ENCODE measurements at regions not wholly inside any gene's neighbourhood (a gene's known extent, or its start where the extent isn't known, plus 50 kb on each side); places are given as distances from the start of the nearest gene placed in this dataset.

- Histone ChIP-seq H3K4me1 (ENCODE audit: insufficient read depth, low read length) (peaks cover 11% of the 10 kb centered on the region), H3K4me3 (ENCODE audit: low read length) (no peak overlapping the region), H3K27ac (ENCODE audit: low read length) (no peak overlapping the region), H3K9me3 (ENCODE audit: insufficient read depth, low read depth, low read length) (no peaks in the 10 kb centered on the region), H3K9ac (ENCODE audit: low read depth, low read length) (no peak overlapping the region), H3K36me3 (ENCODE audit: insufficient read depth, low read depth, low read length) (no peaks in the 10 kb centered on the region), H3K27me3 (ENCODE audit: insufficient read depth, low read length) (no peaks in the 10 kb centered on the region)
These were observed 396.2 kb downstream of the EFNA5 start for GRCh38 chr5:107274571-107274970.

- H3K9ac ChIP-seq (ENCODE audit: low read depth, low read length) = no peak overlapping the region
- H3K27ac ChIP-seq (ENCODE audit: low read length) = no peak overlapping the region
- H3K4me3 ChIP-seq (ENCODE audit: low read length) = no peak overlapping the region
- H3K9me3 ChIP-seq (ENCODE audit: insufficient read depth, low read depth, low read length) = no peaks in the 10 kb centered on the region
- no peaks in the 10 kb centered on the region for H3K36me3 ChIP-seq (ENCODE audit: insufficient read depth, low read depth, low read length)
- peaks cover 11% of the 10 kb centered on the region for H3K4me1 ChIP-seq (ENCODE audit: insufficient read depth, low read length)
- no peaks in the 10 kb centered on the region for H3K27me3 ChIP-seq (ENCODE audit: insufficient read depth, low read length)
These were observed 397.8 kb downstream of the EFNA5 start for GRCh38 chr5:107272954-107273353.

- Histone ChIP-seq H3K4me3 (ENCODE audit: low read length) (no peak overlapping the region), H3K27me3 (ENCODE audit: insufficient read depth, low read length) (no peaks in the 10 kb centered on the region), H3K9me3 (ENCODE audit: insufficient read depth, low read depth, low read length) (no peaks in the 10 kb centered on the region), H3K27ac (ENCODE audit: low read length) (no peak overlapping the region), H3K4me1 (ENCODE audit: insufficient read depth, low read length) (peaks cover 11% of the 10 kb centered on the region), H3K36me3 (ENCODE audit: insufficient read depth, low read depth, low read length) (no peaks in the 10 kb centered on the region), H3K9ac (ENCODE audit: low read depth, low read length) (no peak overlapping the region)
These were observed 398.2 kb downstream of the EFNA5 start for GRCh38 chr5:107272509-107272908.

GRCh38 chr5:107271682-107272350 is 398.9 kb downstream of the EFNA5 start:
- no peaks in the 10 kb centered on the region for H3K36me3 ChIP-seq (ENCODE audit: insufficient read depth, low read depth, low read length)
- H3K27me3 ChIP-seq (ENCODE audit: insufficient read depth, low read length) = no peaks in the 10 kb centered on the region
- no peak overlapping the region for H3K4me3 ChIP-seq (ENCODE audit: low read length)
- no peaks in the 10 kb centered on the region for H3K9me3 ChIP-seq (ENCODE audit: insufficient read depth, low read depth, low read length)
- H3K27ac ChIP-seq (ENCODE audit: low read length) = no peak overlapping the region
- H3K9ac ChIP-seq (ENCODE audit: low read depth, low read length) = no peak overlapping the region
- peaks cover 11% of the 10 kb centered on the region for H3K4me1 ChIP-seq (ENCODE audit: insufficient read depth, low read length)

GRCh38 chr5:107270561-107270960 is 400.2 kb downstream of the EFNA5 start:
- no peak overlapping the region for H3K27ac ChIP-seq (ENCODE audit: low read length)
- no peaks in the 10 kb centered on the region for H3K9me3 ChIP-seq (ENCODE audit: insufficient read depth, low read depth, low read length)
- H3K4me3 ChIP-seq (ENCODE audit: low read length) = no peak overlapping the region
- no peaks in the 10 kb centered on the region for H3K36me3 ChIP-seq (ENCODE audit: insufficient read depth, low read depth, low read length)
- peaks cover 11% of the 10 kb centered on the region for H3K4me1 ChIP-seq (ENCODE audit: insufficient read depth, low read length)
- H3K9ac ChIP-seq (ENCODE audit: low read depth, low read length) = no peak overlapping the region
- no peaks in the 10 kb centered on the region for H3K27me3 ChIP-seq (ENCODE audit: insufficient read depth, low read length)

- Histone ChIP-seq H3K4me1 (ENCODE audit: insufficient read depth, low read length) (peaks cover 11% of the 10 kb centered on the region), H3K27ac (ENCODE audit: low read length) (no peak overlapping the region), H3K4me3 (ENCODE audit: low read length) (no peak overlapping the region), H3K9ac (ENCODE audit: low read depth, low read length) (no peak overlapping the region), H3K27me3 (ENCODE audit: insufficient read depth, low read length) (no peaks in the 10 kb centered on the region), H3K36me3 (ENCODE audit: insufficient read depth, low read depth, low read length) (no peaks in the 10 kb centered on the region), H3K9me3 (ENCODE audit: insufficient read depth, low read depth, low read length) (no peaks in the 10 kb centered on the region)
These were observed 401.1 kb downstream of the EFNA5 start for GRCh38 chr5:107269678-107270077.

- Histone ChIP-seq H3K27ac (ENCODE audit: low read length) (no peak overlapping the region), H3K9ac (ENCODE audit: low read depth, low read length) (no peak overlapping the region), H3K27me3 (ENCODE audit: insufficient read depth, low read length) (no peaks in the 10 kb centered on the region), H3K4me3 (ENCODE audit: low read length) (no peak overlapping the region), H3K9me3 (ENCODE audit: insufficient read depth, low read depth, low read length) (no peaks in the 10 kb centered on the region), H3K36me3 (ENCODE audit: insufficient read depth, low read depth, low read length) (no peaks in the 10 kb centered on the region), H3K4me1 (ENCODE audit: insufficient read depth, low read length) (peaks cover 11% of the 10 kb centered on the region)
These were observed 401.5 kb downstream of the EFNA5 start for GRCh38 chr5:107269256-107269655.

GRCh38 chr5:107268241-107268640 is 402.5 kb downstream of the EFNA5 start:
- Histone ChIP-seq H3K9me3 (ENCODE audit: insufficient read depth, low read depth, low read length) (no peaks in the 10 kb centered on the region), H3K27me3 (ENCODE audit: insufficient read depth, low read length) (no peaks in the 10 kb centered on the region), H3K4me3 (ENCODE audit: low read length) (no peak overlapping the region), H3K9ac (ENCODE audit: low read depth, low read length) (no peak overlapping the region), H3K4me1 (ENCODE audit: insufficient read depth, low read length) (peaks cover 11% of the 10 kb centered on the region), H3K27ac (ENCODE audit: low read length) (no peak overlapping the region), H3K36me3 (ENCODE audit: insufficient read depth, low read depth, low read length) (no peaks in the 10 kb centered on the region)

GRCh38 chr5:107266100-107266499 is 404.6 kb downstream of the EFNA5 start:
- H3K27ac ChIP-seq (ENCODE audit: low read length) = no peak overlapping the region
- H3K9me3 ChIP-seq (ENCODE audit: insufficient read depth, low read depth, low read length) = no peaks in the 10 kb centered on the region; the same call in 1 of the 2 replicates
- peaks cover 10% of the 10 kb centered on the region for H3K4me1 ChIP-seq (ENCODE audit: insufficient read depth, low read length)
- no peaks in the 10 kb centered on the region for H3K36me3 ChIP-seq (ENCODE audit: insufficient read depth, low read depth, low read length)
- H3K4me3 ChIP-seq (ENCODE audit: low read length) = no peak overlapping the region
- H3K9ac ChIP-seq (ENCODE audit: low read depth, low read length) = no peak overlapping the region
- no peaks in the 10 kb centered on the region for H3K27me3 ChIP-seq (ENCODE audit: insufficient read depth, low read length)

- Histone ChIP-seq H3K27me3 (ENCODE audit: insufficient read depth, low read length) (no peaks in the 10 kb centered on the region), H3K27ac (ENCODE audit: low read length) (no peak overlapping the region), H3K9ac (ENCODE audit: low read depth, low read length) (no peak overlapping the region), H3K36me3 (ENCODE audit: insufficient read depth, low read depth, low read length) (no peaks in the 10 kb centered on the region), H3K4me1 (ENCODE audit: insufficient read depth, low read length) (peaks cover 1% of the 10 kb centered on the region; the same call in 1 of the 2 replicates), H3K9me3 (ENCODE audit: insufficient read depth, low read depth, low read length) (no peaks in the 10 kb centered on the region; the same call in none of the 2 replicates), H3K4me3 (ENCODE audit: low read length) (no peak overlapping the region)
These were observed 405.5 kb downstream of the EFNA5 start for GRCh38 chr5:107265193-107265592.

GRCh38 chr5:107263387-107264018 is 407.2 kb downstream of the EFNA5 start:
- Histone ChIP-seq H3K9me3 (ENCODE audit: insufficient read depth, low read depth, low read length) (no peaks in the 10 kb centered on the region; the same call in none of the 2 replicates), H3K4me3 (ENCODE audit: low read length) (no peak overlapping the region), H3K9ac (ENCODE audit: low read depth, low read length) (no peak overlapping the region), H3K4me1 (ENCODE audit: insufficient read depth, low read length) (no peaks in the 10 kb centered on the region), H3K27me3 (ENCODE audit: insufficient read depth, low read length) (no peaks in the 10 kb centered on the region), H3K27ac (ENCODE audit: low read length) (no peak overlapping the region), H3K36me3 (ENCODE audit: insufficient read depth, low read depth, low read length) (no peaks in the 10 kb centered on the region)

- H3K9ac ChIP-seq (ENCODE audit: low read depth, low read length) = no peak overlapping the region
- H3K36me3 ChIP-seq (ENCODE audit: insufficient read depth, low read depth, low read length) = no peaks in the 10 kb centered on the region
- H3K4me1 ChIP-seq (ENCODE audit: insufficient read depth, low read length) = no peaks in the 10 kb centered on the region
- no peak overlapping the region for H3K27ac ChIP-seq (ENCODE audit: low read length)
- H3K27me3 ChIP-seq (ENCODE audit: insufficient read depth, low read length) = no peaks in the 10 kb centered on the region
- H3K4me3 ChIP-seq (ENCODE audit: low read length) = no peak overlapping the region
- no peaks in the 10 kb centered on the region; the same call in none of the 2 replicates for H3K9me3 ChIP-seq (ENCODE audit: insufficient read depth, low read depth, low read length)
These were observed 412.7 kb downstream of the EFNA5 start for GRCh38 chr5:107257885-107258520.

Measured in iPS-20b (cell line).